ENCODE measurements at regions not wholly inside any gene's neighbourhood (a gene's known extent, or its start where the extent isn't known, plus 50 kb on each side); places are given as distances from the start of the nearest gene placed in this dataset.

DNA sequence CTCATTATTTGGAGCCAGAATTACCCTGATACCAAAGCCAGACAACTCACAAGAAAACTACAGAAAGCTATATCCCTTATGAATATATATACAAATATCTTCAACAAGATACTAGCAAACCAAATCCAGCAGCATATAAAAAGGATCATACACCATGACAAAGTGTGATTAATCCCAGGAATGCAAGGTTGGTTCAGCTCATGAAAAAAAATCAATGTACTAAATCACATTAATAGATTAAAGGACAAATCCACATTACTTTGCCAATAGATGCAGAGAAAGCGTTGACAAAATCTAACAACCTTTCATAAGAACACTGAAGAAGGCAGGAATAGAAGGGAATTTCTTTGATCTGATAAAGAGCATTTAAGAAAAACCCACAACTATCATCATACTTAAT is 50.4 kb upstream of the TEAD1 start:
- H3K56ac ChIP-seq (ENCODE audit: insufficient read length, low read depth, low read length) = no peak overlapping the region
- no peak overlapping the region for H2BK12ac ChIP-seq (ENCODE audit: insufficient read length, low read depth, low read length)
- H2AFZ ChIP-seq (ENCODE audit: low read length) = no peak overlapping the region
- no peaks in the 10 kb centered on the region for H3K4me1 ChIP-seq (ENCODE audit: insufficient read depth, low read length)
- H3K9me3 Mint-ChIP-seq = peaks cover 15 to 16% of the 10 kb centered on the region in 2 experiments; a peak in 4 of 5 replicates
- no peaks in the 10 kb centered on the region for H3K23me2 ChIP-seq (ENCODE audit: insufficient read length, low read depth, low read length, poor library complexity, severe bottlenecking)
- no peak overlapping the region for H3K14ac ChIP-seq (ENCODE audit: insufficient read depth, low read length)
- no peak overlapping the region for H3K18ac ChIP-seq (ENCODE audit: insufficient read length, low read depth, low read length)
- H4K20me1 ChIP-seq (ENCODE audit: control insufficient read depth, insufficient read depth, insufficient read length) = no peaks in the 10 kb centered on the region
- no peak overlapping the region for H4K91ac ChIP-seq (ENCODE audit: insufficient read length, low read depth, low read length)
- H3K79me1 ChIP-seq (ENCODE audit: insufficient read depth, low read depth, low read length, poor library complexity, severe bottlenecking) = no peaks in the 10 kb centered on the region
- no peak overlapping the region for H3K4me3 Mint-ChIP-seq
- no peak overlapping the region for H3K9ac ChIP-seq (ENCODE audit: extremely low read depth, insufficient read length, low read length)
- H3K79me2 ChIP-seq (ENCODE audit: insufficient read depth, low read length) = no peaks in the 10 kb centered on the region
- no peak overlapping the region for H4K8ac ChIP-seq (replicated peaks; ENCODE audit: insufficient read length, low read depth, low read length)
- H3K27me3 ChIP-seq (ENCODE audit: insufficient read depth, low read length) = no peaks in the 10 kb centered on the region
- H3K4me2 ChIP-seq (ENCODE audit: insufficient read depth, insufficient read length, low read length) = no peak overlapping the region
- H3K4ac ChIP-seq (ENCODE audit: low read depth, low read length) = no peak overlapping the region
- H3K9me3 ChIP-seq (ENCODE audit: control insufficient read depth, low read depth, low read length) = no peaks in the 10 kb centered on the region
- no peak overlapping the region for H2BK120ac ChIP-seq (ENCODE audit: low read depth, low read length, poor library complexity, severe bottlenecking)
- peaks cover 0 to 19% (median 0%) of the 10 kb centered on the region in 3 experiments; a peak in 2 of 7 replicates for H3K36me3 Mint-ChIP-seq (ENCODE audit: insufficient read depth in 1 of 3, low read depth in 3 of 3)
- TF ChIP-seq, protein P1, sequence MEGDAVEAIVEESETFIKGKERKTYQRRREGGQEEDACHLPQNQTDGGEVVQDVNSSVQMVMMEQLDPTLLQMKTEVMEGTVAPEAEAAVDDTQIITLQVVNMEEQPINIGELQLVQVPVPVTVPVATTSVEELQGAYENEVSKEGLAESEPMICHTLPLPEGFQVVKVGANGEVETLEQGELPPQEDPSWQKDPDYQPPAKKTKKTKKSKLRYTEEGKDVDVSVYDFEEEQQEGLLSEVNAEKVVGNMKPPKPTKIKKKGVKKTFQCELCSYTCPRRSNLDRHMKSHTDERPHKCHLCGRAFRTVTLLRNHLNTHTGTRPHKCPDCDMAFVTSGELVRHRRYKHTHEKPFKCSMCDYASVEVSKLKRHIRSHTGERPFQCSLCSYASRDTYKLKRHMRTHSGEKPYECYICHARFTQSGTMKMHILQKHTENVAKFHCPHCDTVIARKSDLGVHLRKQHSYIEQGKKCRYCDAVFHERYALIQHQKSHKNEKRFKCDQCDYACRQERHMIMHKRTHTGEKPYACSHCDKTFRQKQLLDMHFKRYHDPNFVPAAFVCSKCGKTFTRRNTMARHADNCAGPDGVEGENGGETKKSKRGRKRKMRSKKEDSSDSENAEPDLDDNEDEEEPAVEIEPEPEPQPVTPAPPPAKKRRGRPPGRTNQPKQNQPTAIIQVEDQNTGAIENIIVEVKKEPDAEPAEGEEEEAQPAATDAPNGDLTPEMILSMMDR (conservative IDR thresholded peaks at IDR 0.05) = no peak
- H3K27ac ChIP-seq (ENCODE audit: insufficient read length, low read depth, low read length) = no peak overlapping the region
- H2BK20ac ChIP-seq (ENCODE audit: low read depth, low read length, poor library complexity, severe bottlenecking) = no peak overlapping the region
- H3K27me3 Mint-ChIP-seq (ENCODE audit: low read depth) = peaks cover 2% of the 10 kb centered on the region; the same call in 1 of the 2 replicates
- no peak overlapping the region for H4K5ac ChIP-seq (ENCODE audit: insufficient read length, low read depth, low read length)
- no peak overlapping the region for H3K23ac ChIP-seq (ENCODE audit: insufficient read length, low read depth, low read length)
- no peak overlapping the region for H3T11ph ChIP-seq (ENCODE audit: low read length)
- H2BK5ac ChIP-seq (ENCODE audit: insufficient read length, low read length) = no peak overlapping the region
- no peaks in the 10 kb centered on the region for H3K4me1 Mint-ChIP-seq
- H2BK15ac ChIP-seq (ENCODE audit: low read depth, low read length) = no peak overlapping the region
- no peak overlapping the region for H3K27ac Mint-ChIP-seq
- no peak overlapping the region for H2AK5ac ChIP-seq (ENCODE audit: insufficient read length, low read length)
- no peak for DNase-seq
- no CpG with 5 or more reads among the region's 1 CpG for WGBS (ENCODE audit: extremely low coverage, insufficient read length, low lambda C conversion rate)

All from H9 (cell line).